Body of pancreas (tissue), 4 donors: ENCODE measurements at regions not wholly inside any gene's neighbourhood (a gene's known extent, or its start where the extent isn't known, plus 50 kb on each side); places are given as distances from the start of the nearest gene placed in this dataset.

ENCODE experiments used
- CTCF ChIP-seq, 7 experiments: fragments of 450-650 bp in 4 of 7; fragments of 200-600 bp in 3 of 7; sonication (generic) in 3 of 7; IDR thresholded peaks; one replicate each; pipeline ENCODE4 v1.5.1; 2016 to 2019; ENCODE audit warnings: antibody characterized with exemption in 7 of 7
- POLR2A ChIP-seq, 3 donors: fragments of 450-650 bp; IDR thresholded peaks; one replicate each; pipeline ENCODE4 v1.6.1; 2016; ENCODE audit warnings: antibody characterized with exemption in 3 of 3, mild to moderate bottlenecking in 2 of 3

GRCh38 chr9:86459191-86459590 is 105.0 kb upstream of the TUT7 start:
- TF ChIP-seq CTCF (IDR thresholded peaks at IDR 0.05), result no peak
- TF ChIP-seq POLR2A (IDR thresholded peaks at IDR 0.05), result no peak
